ENCODE measurements at regions not wholly inside any gene's neighbourhood (a gene's known extent, or its start where the extent isn't known, plus 50 kb on each side); places are given as distances from the start of the nearest gene placed in this dataset.
"Not testable (repeated sequence)": the region's sequence is repeated elsewhere in the genome, so short reads cannot be mapped to it uniquely, and the experiment has no call there.

GRCh38 chr4:127403471-127404084, 229.2 kb upstream of the INTU start:
- DNase-seq (ENCODE audit: low spot score) = no peak

DNA sequence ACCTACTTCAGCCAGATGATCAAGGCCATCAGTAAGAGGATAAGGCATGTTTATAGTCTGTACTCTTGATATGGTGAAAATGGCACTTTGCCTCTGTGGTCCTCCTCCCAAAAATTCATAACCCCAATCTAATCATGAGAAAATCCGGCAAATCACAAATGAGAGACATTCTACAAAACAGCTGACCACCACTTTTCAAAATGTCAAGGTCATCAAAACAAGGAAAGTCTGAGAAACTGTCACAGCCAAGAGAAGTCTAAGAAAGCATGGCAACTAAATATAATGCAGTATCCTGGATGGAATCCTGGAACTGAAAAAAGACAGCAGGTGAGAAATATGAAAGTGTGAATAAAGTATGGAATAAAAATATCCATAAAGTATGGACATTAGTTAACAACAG, 226.6 kb upstream of the INTU start:
- DNase-seq (ENCODE audit: low spot score) = no peak

DNA sequence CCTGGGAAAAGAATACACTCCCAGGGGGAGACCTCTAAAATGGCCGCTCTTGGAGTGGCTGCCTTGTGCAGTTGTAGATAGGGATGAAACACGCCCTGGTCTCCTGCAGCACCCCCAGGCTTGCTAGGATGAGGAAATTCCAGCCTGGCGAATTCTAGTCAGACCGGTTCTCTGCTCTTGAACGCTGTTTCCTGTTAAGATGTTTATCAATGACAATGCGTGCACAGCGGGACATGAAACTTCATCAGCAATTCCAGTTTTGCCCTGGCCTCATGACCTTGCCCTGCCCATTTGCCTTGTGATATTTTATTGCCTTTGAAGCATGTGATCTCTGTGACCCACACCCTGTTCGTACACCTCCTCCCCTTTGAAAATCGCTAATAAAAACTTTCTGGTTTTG, 225.2 kb upstream of the INTU start:
- DNase-seq (ENCODE audit: low spot score) = not testable (repeated sequence)

DNA sequence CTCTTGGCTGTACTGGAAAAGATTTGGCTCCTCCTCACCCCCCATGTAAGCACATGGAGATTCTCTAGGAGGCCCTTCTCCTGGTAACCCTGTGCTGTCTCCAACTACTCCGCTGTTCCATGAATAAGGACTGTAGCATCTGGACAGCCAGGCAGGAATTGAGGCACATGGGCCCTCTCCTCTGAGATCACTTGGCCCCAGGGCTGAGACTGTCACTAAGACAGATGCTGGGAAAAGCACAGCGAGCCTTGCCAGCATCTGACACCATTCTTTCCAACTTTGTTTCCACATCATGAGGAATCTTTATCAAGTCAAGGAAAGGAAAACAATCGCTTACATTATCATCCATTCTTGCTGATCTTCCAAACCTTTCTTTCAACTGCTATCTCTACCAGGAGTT, 222.6 kb upstream of the INTU start:
- DNase-seq (ENCODE audit: low spot score) = no peak

DNA sequence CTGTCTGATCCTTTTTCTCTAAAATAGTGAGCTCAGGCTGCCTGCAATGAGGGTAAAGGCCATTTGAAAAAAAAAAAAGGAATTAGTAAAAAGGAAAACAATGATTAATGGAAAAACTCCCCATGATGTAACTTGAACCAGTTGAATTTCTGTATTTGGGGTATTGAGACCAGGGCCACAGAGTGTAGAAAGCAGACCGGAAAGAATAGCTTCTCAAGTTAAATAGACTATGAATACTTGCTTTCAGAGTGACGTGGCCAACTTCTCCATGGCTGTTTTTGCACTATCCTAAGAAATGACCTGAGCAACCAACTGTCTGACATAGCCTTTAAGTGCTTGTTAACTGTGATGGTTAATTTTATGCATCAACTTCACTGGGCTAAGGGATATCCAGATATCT, 222.1 kb upstream of the INTU start:
- DNase-seq (ENCODE audit: low spot score) = no peak

GRCh38 chr4:127414951-127415606, 217.7 kb upstream of the INTU start:
- DNase-seq (ENCODE audit: low spot score) = no peak

- no peak for DNase-seq (ENCODE audit: low spot score)
These were observed 216.6 kb upstream of the INTU start for GRCh38 chr4:127416115-127416514.

- no peak for DNase-seq (ENCODE audit: low spot score)
These were observed 214.7 kb upstream of the INTU start for GRCh38 chr4:127417885-127418535.

DNA sequence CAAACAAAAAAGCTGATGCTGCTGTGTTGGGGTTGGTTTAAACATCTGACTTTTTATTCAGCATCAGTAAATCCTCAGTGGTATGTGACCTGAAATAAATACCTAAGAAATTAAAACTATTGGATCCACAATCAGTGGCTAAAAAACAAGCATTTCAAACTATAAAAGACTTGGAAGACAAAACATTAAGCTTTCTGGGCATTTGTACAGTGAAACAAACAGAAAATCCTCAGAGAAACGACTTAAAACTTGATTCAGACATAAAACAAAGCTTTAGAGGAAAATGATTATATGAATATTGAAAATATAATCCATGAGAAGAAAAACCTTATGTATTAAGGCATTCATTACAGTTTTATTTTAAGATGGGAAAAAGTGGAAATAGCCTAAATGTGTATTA, 213.3 kb upstream of the INTU start:
- no peak for DNase-seq (ENCODE audit: low spot score)

DNA sequence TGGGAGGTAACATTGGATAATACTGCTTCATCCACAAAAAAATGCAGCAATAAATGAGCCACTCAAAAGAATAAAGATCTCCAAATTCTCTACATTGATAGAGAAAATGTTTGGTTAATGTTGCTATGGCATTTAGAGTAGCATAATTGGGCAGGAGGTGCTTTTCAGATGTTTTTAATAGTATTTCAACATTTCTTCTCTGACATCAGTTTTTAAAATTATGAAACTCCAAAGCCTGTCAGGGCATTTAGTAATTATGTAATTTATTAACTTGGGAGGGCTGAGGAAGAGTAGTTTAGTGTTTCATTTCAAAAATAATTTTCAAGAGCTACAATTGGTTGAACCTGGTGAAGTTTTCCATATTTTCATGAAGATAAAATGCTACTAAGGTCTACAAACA, 211.3 kb upstream of the INTU start:
- no peak for DNase-seq (ENCODE audit: low spot score)

- DNase-seq (ENCODE audit: low spot score) = no peak
These were observed 207.4 kb upstream of the INTU start for GRCh38 chr4:127425202-127425845.

DNA sequence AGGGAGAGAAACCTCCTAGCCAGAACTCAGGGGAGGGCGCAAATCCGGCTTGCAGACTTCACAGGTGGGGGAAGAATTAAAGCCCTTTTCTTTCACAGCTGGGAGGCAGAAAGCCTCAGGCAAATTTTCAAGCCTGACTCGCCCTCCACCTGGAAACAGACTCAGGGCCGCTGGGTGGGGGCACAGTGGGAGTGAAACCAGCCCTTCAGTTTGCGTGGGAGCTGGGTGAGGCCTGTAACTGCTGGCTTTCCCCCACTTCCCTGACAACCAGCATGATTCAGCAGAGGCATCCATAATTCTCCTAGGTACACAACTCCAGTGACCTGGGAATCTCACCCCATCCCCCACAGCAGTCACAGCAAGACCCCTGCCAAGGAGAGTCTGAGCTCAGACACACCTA, 206.9 kb upstream of the INTU start:
- DNase-seq (ENCODE audit: low spot score) = no peak

GRCh38 chr4:127441571-127441970, 191.2 kb upstream of the INTU start:
- DNase-seq (ENCODE audit: low spot score) = no peak

- DNase-seq (ENCODE audit: low spot score) = no peak
These were observed 187.3 kb upstream of the INTU start for GRCh38 chr4:127445471-127445870.

- no peak for DNase-seq (ENCODE audit: low spot score)
These were observed 186.3 kb upstream of the INTU start for GRCh38 chr4:127446427-127446885.

- no peak for DNase-seq (ENCODE audit: low spot score)
These were observed 183.8 kb upstream of the INTU start for GRCh38 chr4:127448986-127449385.

GRCh38 chr4:127449449-127449848, 183.3 kb upstream of the INTU start:
- no peak for DNase-seq (ENCODE audit: low spot score)

- DNase-seq (ENCODE audit: low spot score) = no peak
These were observed 182.5 kb upstream of the INTU start for GRCh38 chr4:127450276-127450675.

DNA sequence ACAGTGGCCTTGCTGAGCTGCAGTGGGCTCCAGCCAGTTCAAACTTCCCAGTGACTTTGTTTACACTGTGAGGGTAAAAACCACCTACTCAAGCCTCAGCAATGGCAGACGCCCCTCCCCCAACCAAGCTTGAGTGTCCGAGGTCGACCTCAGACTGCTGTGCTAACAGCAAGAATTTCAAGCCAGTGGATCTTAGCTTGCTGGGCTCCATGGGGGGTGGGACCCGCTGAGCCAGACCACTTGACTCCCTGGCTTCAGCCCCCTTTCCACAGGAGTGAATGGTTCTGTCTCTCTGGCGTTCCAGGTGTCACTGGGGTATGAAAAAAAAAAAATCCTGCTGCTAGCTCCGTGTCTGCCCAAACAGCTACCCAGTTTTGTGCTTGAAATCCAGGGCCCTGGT, 168.9 kb upstream of the INTU start:
- no peak for DNase-seq (ENCODE audit: low spot score)

GRCh38 chr4:127469542-127469941, 163.2 kb upstream of the INTU start:
- no peak for DNase-seq (ENCODE audit: low spot score)

GRCh38 chr4:127469959-127470809, 162.6 kb upstream of the INTU start:
- DNase-seq (ENCODE audit: low spot score) = no peak

DNA sequence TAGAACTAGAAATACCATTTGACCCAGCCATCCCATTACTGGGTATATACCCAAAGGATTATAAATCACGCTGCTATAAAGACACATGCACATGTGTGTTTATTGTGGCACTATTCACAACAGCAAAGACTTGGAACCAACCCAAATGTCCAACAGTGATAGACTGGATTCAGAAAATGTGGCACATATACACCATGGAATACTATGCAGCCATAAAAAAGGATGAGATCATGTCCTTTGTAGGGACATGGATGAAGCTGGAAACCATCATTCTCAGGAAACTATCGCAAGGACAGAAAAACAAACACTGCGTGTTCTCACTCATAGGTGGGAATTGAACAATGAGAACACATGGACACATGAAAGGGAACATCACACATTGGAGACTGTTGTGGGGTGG, 154.5 kb upstream of the INTU start:
- DNase-seq (ENCODE audit: low spot score) = not testable (repeated sequence)

Data from RKO (cell line).